NOMO-1 treated with DMSO at 0.1 percent for 48 hours (cell line): ENCODE measurements at regions not wholly inside any gene's neighbourhood (a gene's known extent, or its start where the extent isn't known, plus 50 kb on each side); places are given as distances from the start of the nearest gene placed in this dataset.
"Not testable (repeated sequence)": the region's sequence is repeated elsewhere in the genome, so short reads cannot be mapped to it uniquely, and the experiment has no call there.

Source experiments
- DNase-seq: peaks from one replicate; lab custom pipeline; 2025; ENCODE audit not compliant: unreplicated experiment; lab: John Stamatoyannopoulos, UW

GRCh38 chr4:133596459-133596858 is 447.4 kb downstream of the PCDH10 start:
- DNase-seq: no peak

GRCh38 chr4:133594390-133595207 is 445.5 kb downstream of the PCDH10 start:
- DNase-seq: no peak

GRCh38 chr4:133593764-133594163 is 444.7 kb downstream of the PCDH10 start:
- DNase-seq: no peak

- DNase-seq: no peak
Measured at GRCh38 chr4:133592591-133592990, 443.5 kb downstream of the PCDH10 start.

GRCh38 chr4:133592106-133592505 is 443.0 kb downstream of the PCDH10 start:
- DNase-seq: no peak

- DNase-seq: no peak
Measured at GRCh38 chr4:133588306-133588705, 439.2 kb downstream of the PCDH10 start.

GRCh38 chr4:133585323-133585722 is 436.2 kb downstream of the PCDH10 start:
- DNase-seq: no peak

GRCh38 chr4:133584714-133585113 is 435.6 kb downstream of the PCDH10 start:
- no peak for DNase-seq

- no peak for DNase-seq
Measured at GRCh38 chr4:133581996-133582619, 433.0 kb downstream of the PCDH10 start.

GRCh38 chr4:133574248-133574647 is 425.2 kb downstream of the PCDH10 start:
- DNase-seq: no peak

GRCh38 chr4:133565379-133565778 is 416.3 kb downstream of the PCDH10 start:
- no peak for DNase-seq

- no peak for DNase-seq
Measured at GRCh38 chr4:133559987-133560386, 410.9 kb downstream of the PCDH10 start.

- DNase-seq: no peak
Measured at GRCh38 chr4:133555671-133556070, 406.6 kb downstream of the PCDH10 start.

- DNase-seq: no peak
Measured at GRCh38 chr4:133550436-133550835, 401.3 kb downstream of the PCDH10 start.

GRCh38 chr4:133544097-133544496 is 395.0 kb downstream of the PCDH10 start:
- no peak for DNase-seq

GRCh38 chr4:133537780-133538281 is 388.7 kb downstream of the PCDH10 start:
- DNase-seq: no peak

GRCh38 chr4:133534224-133534623 is 385.1 kb downstream of the PCDH10 start:
- not testable (repeated sequence) for DNase-seq

GRCh38 chr4:133524369-133524768 is 375.3 kb downstream of the PCDH10 start:
- DNase-seq: no peak

GRCh38 chr4:133513901-133514300 is 364.8 kb downstream of the PCDH10 start:
- DNase-seq: no peak

- DNase-seq: no peak
Measured at GRCh38 chr4:133498149-133498548, 349.1 kb downstream of the PCDH10 start.

- no peak for DNase-seq
Measured at GRCh38 chr4:133493776-133494175, 344.7 kb downstream of the PCDH10 start.

- DNase-seq: no peak
Measured at GRCh38 chr4:133493241-133493640, 344.1 kb downstream of the PCDH10 start.
